ENCODE measurements at regions not wholly inside any gene's neighbourhood (a gene's known extent, or its start where the extent isn't known, plus 50 kb on each side); places are given as distances from the start of the nearest gene placed in this dataset.
"Not testable (repeated sequence)": the region's sequence is repeated elsewhere in the genome, so short reads cannot be mapped to it uniquely, and the experiment has no call there.

DNA sequence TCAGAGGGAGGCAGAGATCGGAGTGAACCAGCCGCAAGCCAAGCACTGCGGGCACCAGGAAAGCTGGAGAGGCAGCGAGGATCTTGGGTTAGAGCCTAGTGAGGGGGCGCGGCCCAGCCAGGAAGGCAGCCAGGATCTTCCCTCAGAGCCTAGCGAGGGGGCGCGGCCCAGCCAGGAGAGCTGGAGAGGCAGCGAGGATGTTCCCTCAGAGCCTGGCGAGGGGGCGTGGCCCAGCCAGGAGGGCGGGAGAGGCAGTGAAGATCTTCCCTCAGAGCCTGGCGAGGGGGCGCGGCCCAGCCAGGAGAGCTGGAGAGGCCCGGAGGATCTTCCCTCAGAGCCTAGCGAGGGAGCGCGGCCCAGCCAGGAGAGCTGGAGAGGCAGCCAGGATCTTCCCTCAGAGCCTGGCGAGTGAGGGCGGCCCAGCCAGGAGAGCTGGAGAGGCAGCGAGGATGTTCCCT lies 62.7 kb upstream of the TMEM18 start:
- TF ChIP-seq, protein P1, sequence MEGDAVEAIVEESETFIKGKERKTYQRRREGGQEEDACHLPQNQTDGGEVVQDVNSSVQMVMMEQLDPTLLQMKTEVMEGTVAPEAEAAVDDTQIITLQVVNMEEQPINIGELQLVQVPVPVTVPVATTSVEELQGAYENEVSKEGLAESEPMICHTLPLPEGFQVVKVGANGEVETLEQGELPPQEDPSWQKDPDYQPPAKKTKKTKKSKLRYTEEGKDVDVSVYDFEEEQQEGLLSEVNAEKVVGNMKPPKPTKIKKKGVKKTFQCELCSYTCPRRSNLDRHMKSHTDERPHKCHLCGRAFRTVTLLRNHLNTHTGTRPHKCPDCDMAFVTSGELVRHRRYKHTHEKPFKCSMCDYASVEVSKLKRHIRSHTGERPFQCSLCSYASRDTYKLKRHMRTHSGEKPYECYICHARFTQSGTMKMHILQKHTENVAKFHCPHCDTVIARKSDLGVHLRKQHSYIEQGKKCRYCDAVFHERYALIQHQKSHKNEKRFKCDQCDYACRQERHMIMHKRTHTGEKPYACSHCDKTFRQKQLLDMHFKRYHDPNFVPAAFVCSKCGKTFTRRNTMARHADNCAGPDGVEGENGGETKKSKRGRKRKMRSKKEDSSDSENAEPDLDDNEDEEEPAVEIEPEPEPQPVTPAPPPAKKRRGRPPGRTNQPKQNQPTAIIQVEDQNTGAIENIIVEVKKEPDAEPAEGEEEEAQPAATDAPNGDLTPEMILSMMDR (IDR thresholded peaks at IDR 0.05): not testable (repeated sequence)
- not testable (repeated sequence) for TF ChIP-seq POLR2A (IDR thresholded peaks at IDR 0.05)
